Osteoblast (primary cell): ENCODE measurements at regions not wholly inside any gene's neighbourhood (a gene's known extent, or its start where the extent isn't known, plus 50 kb on each side); places are given as distances from the start of the nearest gene placed in this dataset.
"Not testable (repeated sequence)": the region's sequence is repeated elsewhere in the genome, so short reads cannot be mapped to it uniquely, and the experiment has no call there.

Source experiments
- DNase-seq: peaks from one replicate; pipeline ENCODE4 v3.0.0; 2011; ENCODE audit warnings: low spot score, mixed read lengths; ENCODE audit not compliant: insufficient read length; ENCODE audit errors: missing footprints
- H2AFZ ChIP-seq: 2 replicates; pipeline ENCODE4 v1.6.0; 2011; ENCODE audit warnings: mild to moderate bottlenecking, low read length
- H3K27ac ChIP-seq: 2 replicates; pipeline ENCODE4 v1.5.1; 2011; ENCODE audit warnings: mild to moderate bottlenecking, low read depth, low read length, moderate library complexity
- H3K27me3 ChIP-seq: 2 replicates; pipeline ENCODE4 v1.6.0; 2012; ENCODE audit warnings: mild to moderate bottlenecking, control low read depth, inconsistent platforms, low read length, moderate library complexity; ENCODE audit not compliant: insufficient read depth
- H3K36me3 ChIP-seq: 2 replicates; pipeline ENCODE4 v1.5.1; 2011; ENCODE audit warnings: mild to moderate bottlenecking, low read length, control low read depth, moderate library complexity; ENCODE audit not compliant: insufficient read depth
- H3K4me1 ChIP-seq: 2 replicates; pipeline ENCODE4 v1.5.1; 2011; ENCODE audit warnings: mild to moderate bottlenecking, low read length, control low read depth, moderate library complexity; ENCODE audit not compliant: insufficient read depth
- H3K4me2 ChIP-seq: 2 replicates; pipeline ENCODE4 v1.6.0; 2011; ENCODE audit warnings: mild to moderate bottlenecking, low read length; ENCODE audit not compliant: insufficient read depth
- H3K4me3 ChIP-seq: fragments of 200-600 bp; sonication (generic); 3 replicates; pipeline ENCODE4 v1.5.1; 2012; ENCODE audit warnings: mild to moderate bottlenecking, low read length, inconsistent platforms; ENCODE audit not compliant: insufficient read depth
- H3K79me2 ChIP-seq: 2 replicates; pipeline ENCODE4 v1.6.0; 2012; ENCODE audit warnings: mild to moderate bottlenecking, low read length, control low read depth, inconsistent platforms; ENCODE audit not compliant: insufficient read depth
- H3K9me3 ChIP-seq: 2 replicates; pipeline ENCODE4 v1.5.1; 2011; ENCODE audit warnings: low read depth, low read length, control low read depth
- H4K20me1 ChIP-seq: 2 replicates; pipeline ENCODE4 v1.6.0; 2012; ENCODE audit warnings: mild to moderate bottlenecking, low read length, control low read depth; ENCODE audit not compliant: insufficient read depth
- CTCF ChIP-seq: IDR thresholded peaks from 2 replicates; pipeline ENCODE4 v1.5.1; 2011; ENCODE audit warnings: mild to moderate bottlenecking, low read depth, low read length, moderate library complexity; ENCODE audit errors: extremely low read depth

GRCh38 chr2:238512247-238512867 lies 85.6 kb downstream of the ASB1 start:
- Histone ChIP-seq H3K4me3 (no peak overlapping the region), H4K20me1 (no peaks in the 10 kb centered on the region), H3K27ac (no peak overlapping the region), H3K27me3 (no peaks in the 10 kb centered on the region), H2AFZ (no peak overlapping the region), H3K4me2 (no peak overlapping the region), H3K9me3 (peaks cover 2% of the 10 kb centered on the region), H3K79me2 (no peaks in the 10 kb centered on the region), H3K4me1 (peaks cover 8% of the 10 kb centered on the region), H3K36me3 (no peaks in the 10 kb centered on the region)
- peak; percentile 79 for DNase-seq
- no peak for TF ChIP-seq CTCF

GRCh38 chr2:238513346-238513745 lies 86.6 kb downstream of the ASB1 start:
- no peak overlapping the region for H3K27ac ChIP-seq
- peak; percentile 68 for TF ChIP-seq CTCF
- H3K27me3 ChIP-seq: no peaks in the 10 kb centered on the region
- peak; percentile 96 for DNase-seq
- no peaks in the 10 kb centered on the region for H4K20me1 ChIP-seq
- peaks cover 14% of the 10 kb centered on the region for H3K4me1 ChIP-seq
- no peak overlapping the region for H2AFZ ChIP-seq
- H3K4me2 ChIP-seq: no peak overlapping the region
- peaks cover 2% of the 10 kb centered on the region for H3K9me3 ChIP-seq
- no peaks in the 10 kb centered on the region for H3K36me3 ChIP-seq
- no peak overlapping the region for H3K4me3 ChIP-seq
- no peaks in the 10 kb centered on the region for H3K79me2 ChIP-seq

- H3K79me2 ChIP-seq, H4K20me1 ChIP-seq, DNase-seq, H3K27ac ChIP-seq, H3K9me3 ChIP-seq, H2AFZ ChIP-seq, H3K36me3 ChIP-seq, H3K27me3 ChIP-seq, H3K4me3 ChIP-seq, H3K4me2 ChIP-seq: not testable (repeated sequence)
- H3K4me1 ChIP-seq: peaks cover 16% of the 10 kb centered on the region
Observed at GRCh38 chr2:238514024-238514423, 87.3 kb downstream of the ASB1 start.

GRCh38 chr2:238515377-238515776 lies 88.7 kb downstream of the ASB1 start:
- Histone ChIP-seq H3K27me3 (no peaks in the 10 kb centered on the region), H2AFZ (no peak overlapping the region), H3K4me1 (peaks cover 15% of the 10 kb centered on the region), H4K20me1 (no peaks in the 10 kb centered on the region), H3K4me2 (no peak overlapping the region), H3K9me3 (peaks cover 2% of the 10 kb centered on the region), H3K27ac (peak overlapping the region; percentile 7), H3K36me3 (no peaks in the 10 kb centered on the region), H3K4me3 (no peak overlapping the region), H3K79me2 (peaks cover 5% of the 10 kb centered on the region)
- no peak for DNase-seq
- TF ChIP-seq CTCF: no peak
